ENCODE measurements at regions not wholly inside any gene's neighbourhood (a gene's known extent, or its start where the extent isn't known, plus 50 kb on each side); places are given as distances from the start of the nearest gene placed in this dataset.

DNA sequence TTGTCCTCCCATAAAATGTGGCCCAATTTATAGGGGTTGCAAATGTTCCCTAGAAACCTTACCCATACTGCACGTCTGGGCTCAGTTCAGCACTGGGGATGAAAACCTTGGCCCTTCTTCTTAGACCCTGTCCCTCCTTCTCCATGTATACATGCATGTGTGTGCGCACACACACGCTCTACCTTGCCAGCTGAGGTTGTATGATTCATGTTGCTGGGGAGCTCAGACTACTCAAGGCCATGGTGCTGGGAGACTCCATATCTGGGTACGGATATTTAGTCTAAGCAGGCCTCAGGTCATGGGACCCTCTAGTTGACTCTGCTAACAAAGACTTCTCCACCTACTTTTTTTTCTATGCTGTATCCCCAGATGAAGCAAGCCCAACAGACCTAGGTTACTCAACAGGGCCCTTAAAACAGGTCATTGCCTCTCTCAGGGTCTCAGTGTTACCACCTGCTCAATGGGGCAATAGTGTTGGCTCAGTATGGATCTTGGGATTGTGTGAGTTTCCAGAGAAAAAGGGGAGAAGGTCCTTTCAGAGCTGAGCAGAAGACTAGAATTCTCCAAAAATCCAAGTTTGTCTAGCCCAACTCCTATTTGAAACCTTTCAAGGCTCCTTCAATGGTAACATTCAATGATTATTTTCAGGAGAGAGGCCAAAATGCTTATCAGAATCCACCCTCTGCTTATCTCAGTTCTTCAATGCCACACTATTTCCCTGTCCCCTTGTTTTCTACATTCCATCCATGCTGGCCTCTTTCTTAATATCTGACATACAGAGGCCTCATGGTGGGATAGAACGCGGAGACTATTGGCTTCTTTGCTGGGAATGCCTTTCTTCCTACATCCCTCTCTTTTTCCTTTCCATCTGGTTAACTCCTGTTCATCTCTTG, 123.6 kb upstream of the PITX1 start:
- no peaks in the 10 kb centered on the region for H3K9me3 ChIP-seq (ENCODE audit: control insufficient read depth, low read depth, low read length)
- H2BK20ac ChIP-seq (ENCODE audit: low read depth, low read length, poor library complexity, severe bottlenecking), result no peak overlapping the region
- peaks cover 53% of the 10 kb centered on the region for H3K27me3 Mint-ChIP-seq (ENCODE audit: low read depth)
- H3K9me3 Mint-ChIP-seq, result no peaks in the 10 kb centered on the region
- H2AFZ ChIP-seq (ENCODE audit: low read length), result no peak overlapping the region
- H2BK5ac ChIP-seq (ENCODE audit: insufficient read length, low read length), result no peak overlapping the region
- H3K4me1 ChIP-seq (ENCODE audit: insufficient read depth, low read length), result no peaks in the 10 kb centered on the region
- H3K79me2 ChIP-seq (ENCODE audit: insufficient read depth, low read length), result no peaks in the 10 kb centered on the region
- H3K4ac ChIP-seq (ENCODE audit: low read depth, low read length), result no peak overlapping the region
- H3K4me2 ChIP-seq (ENCODE audit: insufficient read depth, insufficient read length, low read length), result no peak overlapping the region
- no peak overlapping the region for H2BK12ac ChIP-seq (ENCODE audit: insufficient read length, low read depth, low read length)
- no peaks in the 10 kb centered on the region for H3K79me1 ChIP-seq (ENCODE audit: insufficient read depth, low read depth, low read length, poor library complexity, severe bottlenecking)
- no peak overlapping the region for H2AK5ac ChIP-seq (ENCODE audit: insufficient read length, low read length)
- no peaks in the 10 kb centered on the region; a peak in 1 of 7 replicates for H3K36me3 Mint-ChIP-seq (ENCODE audit: insufficient read depth in 1 of 3, low read depth in 3 of 3)
- no peaks in the 10 kb centered on the region for H3K4me1 Mint-ChIP-seq
- no peak overlapping the region for H3T11ph ChIP-seq (ENCODE audit: low read length)
- no peaks in the 10 kb centered on the region for H3K23me2 ChIP-seq (ENCODE audit: insufficient read length, low read depth, low read length, poor library complexity, severe bottlenecking)
- no peak for DNase-seq
- no peak overlapping the region for H3K56ac ChIP-seq (ENCODE audit: insufficient read length, low read depth, low read length)
- H3K14ac ChIP-seq (ENCODE audit: insufficient read depth, low read length), result no peak overlapping the region
- H4K91ac ChIP-seq (ENCODE audit: insufficient read length, low read depth, low read length), result no peak overlapping the region
- no peak overlapping the region for H3K9ac ChIP-seq (ENCODE audit: extremely low read depth, insufficient read length, low read length)
- H2BK15ac ChIP-seq (ENCODE audit: low read depth, low read length), result no peak overlapping the region
- H4K20me1 ChIP-seq (ENCODE audit: control insufficient read depth, insufficient read depth, insufficient read length), result no peaks in the 10 kb centered on the region
- TF ChIP-seq, protein P1, sequence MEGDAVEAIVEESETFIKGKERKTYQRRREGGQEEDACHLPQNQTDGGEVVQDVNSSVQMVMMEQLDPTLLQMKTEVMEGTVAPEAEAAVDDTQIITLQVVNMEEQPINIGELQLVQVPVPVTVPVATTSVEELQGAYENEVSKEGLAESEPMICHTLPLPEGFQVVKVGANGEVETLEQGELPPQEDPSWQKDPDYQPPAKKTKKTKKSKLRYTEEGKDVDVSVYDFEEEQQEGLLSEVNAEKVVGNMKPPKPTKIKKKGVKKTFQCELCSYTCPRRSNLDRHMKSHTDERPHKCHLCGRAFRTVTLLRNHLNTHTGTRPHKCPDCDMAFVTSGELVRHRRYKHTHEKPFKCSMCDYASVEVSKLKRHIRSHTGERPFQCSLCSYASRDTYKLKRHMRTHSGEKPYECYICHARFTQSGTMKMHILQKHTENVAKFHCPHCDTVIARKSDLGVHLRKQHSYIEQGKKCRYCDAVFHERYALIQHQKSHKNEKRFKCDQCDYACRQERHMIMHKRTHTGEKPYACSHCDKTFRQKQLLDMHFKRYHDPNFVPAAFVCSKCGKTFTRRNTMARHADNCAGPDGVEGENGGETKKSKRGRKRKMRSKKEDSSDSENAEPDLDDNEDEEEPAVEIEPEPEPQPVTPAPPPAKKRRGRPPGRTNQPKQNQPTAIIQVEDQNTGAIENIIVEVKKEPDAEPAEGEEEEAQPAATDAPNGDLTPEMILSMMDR (conservative IDR thresholded peaks at IDR 0.05), result no peak
- no peak overlapping the region for H3K27ac Mint-ChIP-seq
- H2BK120ac ChIP-seq (ENCODE audit: low read depth, low read length, poor library complexity, severe bottlenecking), result no peak overlapping the region
- no peak overlapping the region for H3K18ac ChIP-seq (ENCODE audit: insufficient read length, low read depth, low read length)
- no peak overlapping the region for H4K5ac ChIP-seq (ENCODE audit: insufficient read length, low read depth, low read length)
- no peak overlapping the region for H3K27ac ChIP-seq (ENCODE audit: insufficient read length, low read depth, low read length)
- H3K27me3 ChIP-seq (ENCODE audit: insufficient read depth, low read length), result 0 out of 2 replicates have a peak, but pooled peaks cover 2% of the 10 kb centered on the region
- H4K8ac ChIP-seq (replicated peaks; ENCODE audit: insufficient read length, low read depth, low read length), result no peak overlapping the region
- no CpG with 5 or more reads among the region's 6 CpGs for WGBS (ENCODE audit: extremely low coverage, insufficient read length, low lambda C conversion rate)
- no peak overlapping the region for H3K23ac ChIP-seq (ENCODE audit: insufficient read length, low read depth, low read length)
- H3K4me3 Mint-ChIP-seq, result no peak overlapping the region
